ENCODE measurements at regions not wholly inside any gene's neighbourhood (a gene's known extent, or its start where the extent isn't known, plus 50 kb on each side); places are given as distances from the start of the nearest gene placed in this dataset.
"Not testable (repeated sequence)": the region's sequence is repeated elsewhere in the genome, so short reads cannot be mapped to it uniquely, and the experiment has no call there.

DNA sequence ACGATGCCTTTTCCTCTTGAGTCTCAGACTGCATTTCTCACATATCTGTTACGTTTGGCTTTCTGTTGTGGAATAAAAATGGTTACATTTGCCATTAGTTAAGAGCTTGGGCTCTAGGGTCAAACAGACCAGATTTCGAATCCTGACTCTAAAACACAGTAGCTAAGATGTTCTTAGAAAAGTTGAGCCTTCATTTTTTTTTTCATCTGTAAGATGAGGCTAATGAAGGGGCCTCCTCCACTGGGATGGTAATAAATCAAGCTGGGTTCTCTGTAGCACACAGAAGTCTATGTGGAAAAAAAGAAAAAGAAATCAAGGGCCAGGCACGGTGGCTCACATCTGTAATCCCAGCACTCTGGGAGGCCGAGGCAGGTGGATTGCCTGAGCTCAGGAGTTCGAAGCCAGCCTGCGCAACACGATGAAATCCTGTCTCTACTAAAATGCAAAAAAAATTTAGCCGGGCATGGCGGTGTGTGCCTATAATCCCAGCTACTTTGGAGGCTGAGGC, 49.9 kb upstream of the CAPRIN1 start:
- no peak for DNase-seq (ENCODE audit: low spot score)

DNA sequence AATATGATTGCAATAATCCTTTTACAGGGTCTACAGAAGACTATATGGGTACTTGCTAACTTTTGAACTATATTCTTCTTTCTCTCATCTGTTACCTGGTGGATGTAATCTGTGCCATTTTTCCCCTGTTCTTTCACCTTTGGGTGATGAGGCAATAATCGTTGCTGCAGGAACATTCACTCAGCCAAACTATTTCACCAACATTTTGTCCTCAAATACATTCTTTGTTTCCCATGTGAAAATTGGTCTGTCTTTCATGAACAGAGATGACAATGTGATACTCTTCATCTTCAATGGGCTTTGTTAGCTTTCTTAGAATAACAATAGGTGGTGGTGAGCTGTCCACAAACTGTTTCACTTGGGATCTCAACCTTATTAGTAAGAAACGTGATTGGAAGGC, 52.1 kb upstream of the CAPRIN1 start:
- no peak for DNase-seq (ENCODE audit: low spot score)

DNA sequence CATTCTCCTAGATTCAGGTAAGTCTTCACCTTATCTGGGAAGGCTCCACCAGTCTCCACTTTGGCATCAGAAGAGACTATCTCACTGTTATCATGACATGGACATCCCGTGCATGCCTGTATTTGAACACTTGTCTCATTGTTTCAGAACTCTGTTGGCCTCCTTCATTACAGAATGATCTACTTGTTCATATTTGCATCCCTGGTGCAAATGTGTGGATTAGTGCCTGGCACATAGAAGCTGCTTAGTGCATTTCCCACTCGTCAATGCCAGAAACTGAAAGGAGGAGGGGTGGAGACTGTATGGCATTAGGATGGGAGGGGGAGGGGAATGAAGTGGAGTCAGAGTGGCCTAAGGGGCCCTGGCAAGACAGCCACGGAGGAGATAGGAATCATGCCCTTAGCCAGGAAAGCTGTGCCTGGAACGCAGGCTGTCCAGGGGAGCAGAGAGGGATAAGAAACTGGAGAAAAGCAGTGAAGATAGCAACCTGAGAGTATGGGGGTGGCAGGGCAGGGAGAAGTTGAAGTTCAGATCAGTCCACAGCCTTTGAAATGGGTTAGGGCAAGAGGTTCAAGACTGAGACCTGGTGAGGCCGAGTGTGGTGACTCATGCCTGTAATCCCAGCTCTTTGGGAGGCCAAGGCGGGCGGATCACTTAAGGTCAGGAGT, 53.8 kb upstream of the CAPRIN1 start:
- DNase-seq (ENCODE audit: low spot score): no peak

DNA sequence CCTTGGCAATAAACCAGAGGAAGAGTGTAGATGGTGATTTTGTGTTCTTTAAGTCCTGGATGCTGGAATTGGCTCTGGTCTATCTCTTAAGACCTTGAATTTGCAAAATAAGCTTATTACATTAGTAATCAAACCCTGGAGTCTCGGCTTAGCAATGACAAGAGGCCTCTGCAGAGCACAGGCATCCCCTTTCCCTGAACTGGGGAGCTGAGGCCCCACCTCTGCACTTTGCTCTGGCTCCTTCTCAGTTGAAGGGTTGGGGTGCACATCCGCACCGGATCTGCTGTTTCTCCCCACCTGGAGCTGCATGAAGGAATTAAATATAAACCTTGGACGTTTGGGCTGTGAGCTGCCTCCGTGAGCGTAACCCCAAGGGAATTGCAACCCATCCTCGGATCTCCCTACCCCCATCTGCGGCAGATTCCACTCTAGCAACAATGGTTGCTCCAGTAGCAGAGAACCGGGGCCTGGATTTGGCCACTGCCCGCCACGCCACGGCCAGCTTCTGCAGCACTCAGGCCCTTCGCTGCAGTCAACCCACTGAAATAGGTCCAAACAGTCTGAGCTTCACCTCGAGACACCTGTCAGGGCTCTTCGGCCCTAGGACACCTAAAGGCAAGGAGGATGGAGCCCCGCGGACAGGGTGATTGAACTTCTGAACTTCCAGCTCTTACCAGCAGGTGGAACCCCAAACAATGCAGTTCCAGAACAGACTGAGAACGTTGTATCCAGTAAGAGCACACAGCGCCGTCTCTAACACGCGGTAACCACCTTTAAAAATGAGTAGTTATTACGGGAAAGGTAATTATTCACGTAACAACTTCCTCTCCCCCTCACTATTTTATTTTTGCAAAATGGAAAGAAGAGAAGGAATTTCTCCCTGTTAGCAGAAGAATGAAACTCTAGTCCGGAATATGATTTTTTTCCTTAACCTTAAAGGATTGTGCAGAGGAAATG, 54.8 kb upstream of the CAPRIN1 start:
- DNase-seq (ENCODE audit: low spot score): peak; percentile 77

DNA sequence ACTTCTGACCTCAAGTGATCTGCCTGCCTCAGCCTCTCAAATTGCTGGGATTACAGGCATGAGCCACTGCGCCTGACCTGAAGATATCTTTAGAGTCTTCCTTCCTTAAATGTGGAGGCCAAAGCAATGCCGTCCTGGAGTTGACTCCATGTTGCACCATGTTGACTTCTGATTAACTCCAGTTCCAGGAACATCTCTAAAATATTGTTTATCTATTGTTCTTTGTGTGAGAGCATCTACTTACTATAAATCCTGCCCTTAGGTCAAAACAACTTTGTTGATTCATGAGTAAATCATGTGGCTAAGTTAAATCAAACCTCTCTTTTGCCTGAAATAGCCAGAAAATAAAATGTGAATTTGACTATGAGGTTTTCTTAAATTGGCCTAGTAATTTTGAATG, 56.6 kb upstream of the CAPRIN1 start:
- DNase-seq (ENCODE audit: low spot score): no peak

DNA sequence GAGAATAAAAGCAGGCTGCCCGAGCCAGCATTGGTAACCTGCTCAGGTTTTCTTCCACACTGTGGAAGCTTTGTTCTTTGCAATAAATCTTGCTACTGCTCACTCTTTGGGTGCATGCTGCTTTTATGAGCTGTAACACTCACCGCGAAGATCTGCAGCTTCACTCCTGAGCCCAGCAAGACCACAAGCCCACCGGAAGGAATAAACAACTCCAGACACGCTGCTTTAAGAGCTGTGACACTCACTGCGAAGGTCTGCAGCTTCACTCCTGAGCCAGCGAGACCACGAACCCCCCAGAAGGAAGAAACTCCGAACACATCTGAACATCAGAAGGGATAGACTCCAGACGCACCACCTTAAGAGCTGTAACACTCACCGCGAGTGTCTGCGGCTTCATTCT, 60.4 kb upstream of the CAPRIN1 start:
- DNase-seq (ENCODE audit: low spot score): not testable (repeated sequence)

DNA sequence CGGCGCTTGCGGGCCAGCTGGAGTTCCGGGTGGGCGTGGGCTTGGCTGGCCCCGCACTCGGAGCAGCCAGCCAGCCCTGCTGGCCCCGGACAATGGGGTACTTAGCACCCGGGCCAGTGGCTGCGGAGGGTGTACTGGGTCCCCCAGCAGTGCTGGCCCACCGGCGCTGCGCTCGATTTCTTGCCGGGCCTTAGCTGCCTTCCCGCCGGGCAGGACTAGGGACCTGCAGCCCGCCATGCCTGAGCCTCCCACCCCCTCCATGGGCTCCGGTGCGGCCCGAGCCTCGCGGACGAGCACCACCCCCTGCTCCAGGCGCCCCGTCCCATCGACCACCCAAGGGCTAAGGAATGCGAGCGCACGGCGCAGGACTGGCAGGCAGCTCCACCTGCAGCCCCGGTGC, 61.4 kb upstream of the CAPRIN1 start:
- not testable (repeated sequence) for DNase-seq (ENCODE audit: low spot score)

DNA sequence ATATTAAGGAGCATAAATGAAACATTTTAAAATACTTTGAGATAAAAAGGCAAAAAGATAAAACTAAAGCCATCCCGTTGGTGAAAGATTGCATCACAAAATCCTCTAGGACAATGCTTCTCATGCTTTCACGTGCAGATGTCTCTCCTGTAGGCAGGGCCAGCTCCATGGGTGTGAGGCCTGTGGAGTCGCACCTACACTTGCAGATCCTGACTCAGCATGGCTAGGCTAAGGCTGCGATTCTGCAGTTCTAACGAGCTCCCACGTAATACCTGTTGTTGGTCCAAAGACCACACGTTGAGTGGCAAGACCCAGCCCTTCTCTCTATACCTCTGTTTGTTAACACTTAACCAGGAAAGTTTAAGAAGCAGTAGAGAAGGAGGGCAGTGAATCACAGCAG, 62.1 kb upstream of the CAPRIN1 start:
- DNase-seq (ENCODE audit: low spot score): no peak

DNA sequence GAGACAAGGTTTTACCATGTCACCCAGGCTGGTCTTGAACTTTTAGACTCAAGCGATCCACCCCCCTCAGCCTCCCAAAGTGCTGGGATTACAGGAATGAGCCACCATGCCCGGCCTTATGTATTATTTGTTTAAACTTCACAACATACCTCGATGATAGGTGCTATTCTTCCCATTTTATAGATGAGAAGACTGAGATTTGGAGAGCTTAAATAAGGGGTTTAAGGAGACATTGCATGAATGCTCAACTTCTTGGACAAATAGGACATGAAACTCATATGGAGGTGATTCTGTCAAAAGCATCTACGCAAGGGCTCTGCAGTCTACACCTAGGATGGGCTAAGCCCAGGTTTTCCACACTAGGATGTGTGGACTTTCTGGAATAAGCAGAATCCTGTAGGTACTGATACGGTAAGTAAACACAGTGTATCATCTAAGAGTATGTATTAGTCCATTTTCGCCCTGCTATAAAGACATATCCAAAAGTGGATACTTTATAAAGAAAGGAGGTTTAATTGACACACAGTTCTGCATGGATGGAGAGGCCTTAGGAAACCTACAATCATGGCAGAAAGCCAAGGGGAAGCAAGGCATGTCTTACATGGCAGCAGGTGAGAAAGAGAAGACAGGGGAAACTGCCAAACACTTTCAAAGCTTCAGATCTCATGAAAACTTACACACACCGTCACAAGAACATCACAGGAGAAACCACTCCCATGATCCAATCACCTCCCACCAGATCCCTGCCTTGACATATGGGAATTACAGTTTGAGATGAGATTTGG, 62.8 kb upstream of the CAPRIN1 start:
- DNase-seq (ENCODE audit: low spot score): no peak

DNA sequence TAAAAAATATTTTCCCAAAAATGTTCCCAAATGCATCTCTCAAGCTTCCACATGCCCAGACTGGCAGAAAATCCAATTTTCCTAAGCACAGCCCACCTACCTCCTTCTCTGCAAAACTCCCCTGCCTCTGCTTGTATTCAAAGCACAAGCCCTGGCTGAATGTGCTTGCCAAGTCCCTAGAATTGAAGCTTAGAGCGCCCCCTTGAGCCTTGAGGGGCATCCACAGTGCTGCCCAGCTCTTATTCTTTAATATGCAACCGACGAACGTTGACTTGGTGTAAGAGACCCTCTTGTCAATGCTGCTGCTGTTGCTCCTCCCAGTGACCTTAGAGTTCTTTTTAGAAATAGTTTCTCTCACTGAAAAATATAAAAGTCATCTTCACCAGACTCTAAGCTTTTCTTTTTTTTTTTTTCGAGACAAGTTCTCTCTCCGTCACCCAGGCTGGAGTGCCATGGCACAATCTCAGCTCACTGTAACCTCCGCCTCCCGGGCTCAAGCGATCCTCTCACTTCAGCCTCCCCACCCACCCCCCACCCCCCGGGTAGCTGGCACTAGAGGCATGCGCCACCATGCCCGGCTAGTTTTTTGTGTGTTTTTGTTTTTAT, 63.5 kb upstream of the CAPRIN1 start:
- DNase-seq (ENCODE audit: low spot score): peak; percentile 70

DNA sequence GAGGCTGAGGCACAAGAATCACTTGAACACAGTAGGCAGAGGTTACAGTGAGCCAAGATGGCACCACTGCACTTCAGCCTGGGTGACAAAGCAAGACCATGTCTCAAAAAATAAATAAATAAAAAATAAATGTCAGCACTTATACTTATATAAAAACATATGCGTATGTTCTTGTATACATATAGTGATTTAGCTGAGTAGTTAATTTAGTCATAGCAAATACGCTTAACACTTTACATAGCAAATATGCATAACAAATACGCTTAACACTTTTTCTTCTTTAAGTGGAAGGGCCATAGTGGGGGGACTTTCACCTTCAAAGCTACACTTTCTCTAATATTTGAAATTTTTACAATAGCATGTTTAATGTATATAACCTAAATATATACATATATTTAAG, 64.0 kb upstream of the CAPRIN1 start:
- no peak for DNase-seq (ENCODE audit: low spot score)

DNA sequence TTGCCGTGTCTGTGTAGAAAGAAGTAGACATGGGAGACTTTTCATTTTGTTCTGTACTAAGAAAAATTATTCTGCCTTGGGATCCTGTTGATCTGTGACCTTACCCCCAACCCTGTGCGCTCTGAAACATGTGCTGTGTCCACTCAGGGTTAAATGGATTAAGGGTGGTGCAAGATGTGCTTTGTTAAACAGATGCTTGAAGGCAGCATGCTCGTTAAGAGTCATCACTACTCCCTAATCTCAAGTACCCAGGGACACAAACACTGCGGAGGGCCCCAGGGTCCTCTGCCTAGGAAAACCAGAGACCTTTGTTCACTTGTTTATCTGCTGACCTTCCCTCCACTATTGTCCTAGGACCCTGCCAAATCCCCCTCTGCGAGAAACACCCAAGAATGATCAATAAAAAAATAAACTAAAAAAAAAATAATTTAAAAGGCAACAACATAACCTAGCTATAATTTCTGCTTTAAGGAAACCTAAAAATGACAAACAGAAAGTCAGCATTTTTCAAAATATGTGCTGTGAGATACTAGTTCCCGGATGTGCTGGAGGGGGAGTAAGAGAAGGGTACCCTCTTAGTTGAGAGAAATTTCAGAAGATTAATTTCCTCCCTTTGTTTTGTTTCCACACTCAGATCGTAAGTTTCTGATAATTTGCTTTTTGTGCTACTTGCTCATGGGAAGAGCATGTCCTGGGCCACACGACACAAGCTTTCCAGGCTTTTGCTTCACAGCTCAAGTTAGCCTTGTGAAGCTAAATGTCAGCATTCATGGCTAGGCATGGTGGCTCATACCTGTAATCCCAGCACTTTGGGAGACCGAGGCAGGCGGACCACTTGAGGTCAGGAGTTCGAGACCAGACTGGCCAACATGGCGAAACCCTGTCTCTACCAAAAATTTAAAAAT, 64.7 kb upstream of the CAPRIN1 start:
- not testable (repeated sequence) for DNase-seq (ENCODE audit: low spot score)

DNA sequence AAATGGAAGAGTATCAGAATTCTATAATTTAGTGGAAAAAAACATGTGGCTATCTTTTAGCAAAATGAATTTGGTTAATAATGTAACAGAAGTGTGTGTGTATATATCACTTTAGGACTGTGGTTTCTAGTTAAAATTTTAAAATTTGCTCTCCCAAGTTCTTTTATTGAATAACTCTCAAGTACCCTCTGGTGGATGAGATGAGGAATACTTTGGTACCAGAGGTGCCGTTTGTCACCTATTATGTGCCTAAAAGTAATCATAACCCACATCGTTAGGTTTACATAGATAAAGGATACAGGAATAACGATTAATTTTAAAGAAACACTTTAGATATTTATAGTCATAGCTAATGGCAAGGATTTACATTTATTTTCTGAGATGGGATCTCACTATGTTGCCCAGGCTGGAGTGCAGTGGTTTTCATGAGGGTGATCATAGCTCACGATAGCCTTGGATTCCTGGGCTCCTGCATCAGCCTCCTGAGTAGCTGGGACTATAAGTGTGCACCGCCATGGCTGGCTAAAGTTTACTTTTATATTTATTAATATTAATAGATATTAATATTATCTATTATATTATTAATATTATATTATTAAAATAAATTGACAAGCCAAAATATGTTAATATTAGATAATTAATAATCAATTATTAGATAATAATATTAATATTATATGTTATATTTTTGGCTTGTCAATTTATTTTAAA, 66.7 kb upstream of the CAPRIN1 start:
- no peak for DNase-seq (ENCODE audit: low spot score)

DNA sequence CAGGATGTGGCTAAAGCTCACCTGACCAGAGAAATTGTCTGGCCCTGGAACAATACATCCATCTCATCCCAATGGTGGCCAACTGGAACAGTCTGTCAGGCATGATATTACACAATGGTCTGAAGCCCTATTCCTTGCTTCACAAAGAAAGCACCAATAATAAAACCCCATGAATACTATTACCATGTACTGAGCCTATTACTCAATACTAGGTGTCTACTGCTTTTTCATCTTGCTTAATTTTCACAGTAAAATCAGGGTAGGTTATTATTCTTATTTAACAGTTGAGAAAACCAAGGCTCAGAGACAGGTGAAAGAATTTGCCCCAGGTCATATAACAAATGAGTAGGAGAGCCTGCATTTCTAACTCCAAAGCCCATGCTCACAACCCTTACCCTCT, 68.9 kb upstream of the CAPRIN1 start:
- no peak for DNase-seq (ENCODE audit: low spot score)

DNA sequence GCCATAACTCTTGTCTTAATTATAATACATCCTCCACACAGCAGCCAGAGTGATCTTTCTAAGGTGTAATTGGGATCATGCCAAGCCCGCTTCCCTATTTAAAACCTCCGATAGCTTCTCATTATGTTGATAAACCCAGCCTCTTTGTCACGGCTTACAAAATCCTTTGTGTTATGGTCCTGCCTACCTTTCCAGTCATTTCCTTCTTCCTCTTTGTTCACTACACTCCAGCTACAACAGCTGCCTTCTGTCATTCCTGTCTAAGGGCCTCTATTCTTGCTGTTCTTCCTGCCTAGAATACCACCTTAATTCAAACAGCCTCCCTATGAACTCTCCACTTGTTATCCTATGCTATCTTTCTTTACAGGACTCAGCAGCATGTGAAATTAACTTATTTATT, 70.6 kb upstream of the CAPRIN1 start:
- DNase-seq (ENCODE audit: low spot score): no peak

DNA sequence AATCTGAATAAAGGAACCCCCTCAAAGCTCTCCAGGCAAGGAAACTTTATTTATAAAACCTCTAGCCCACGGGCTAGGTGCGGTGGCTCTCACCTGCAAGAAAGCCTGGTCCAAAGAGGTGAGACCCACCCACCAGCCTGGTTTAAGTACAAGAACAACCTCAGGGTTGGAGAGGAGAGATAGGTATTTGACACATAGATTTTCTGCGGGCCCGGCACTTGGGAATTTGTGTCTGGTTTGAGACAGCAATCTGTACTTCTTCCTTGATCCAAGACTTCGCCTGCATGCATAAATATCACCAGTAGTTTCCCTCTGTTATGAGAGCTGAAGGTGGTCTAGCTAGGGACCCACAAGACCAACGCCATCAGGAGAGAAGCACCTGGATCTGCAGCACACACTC, 73.2 kb upstream of the CAPRIN1 start:
- DNase-seq (ENCODE audit: low spot score): no peak

DNA sequence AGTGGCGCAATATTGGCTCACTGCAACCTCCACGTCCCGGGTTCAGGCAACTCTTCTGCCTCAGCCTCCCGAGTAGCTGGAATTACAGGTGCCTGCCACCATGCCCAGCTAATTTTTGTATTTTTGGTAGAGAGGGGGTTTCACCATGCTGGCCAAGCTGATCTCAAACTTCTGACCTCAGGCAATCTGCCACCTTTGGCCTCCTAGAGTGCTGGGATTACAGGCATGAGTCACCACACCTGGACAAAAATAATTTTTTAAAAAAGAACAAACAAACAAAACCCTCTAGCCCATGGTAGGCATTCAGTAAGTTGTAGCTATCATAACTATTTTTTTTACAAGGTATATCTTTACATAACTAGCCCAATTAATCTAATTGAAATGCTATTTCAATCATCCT, 73.9 kb upstream of the CAPRIN1 start:
- DNase-seq (ENCODE audit: low spot score): no peak

DNA sequence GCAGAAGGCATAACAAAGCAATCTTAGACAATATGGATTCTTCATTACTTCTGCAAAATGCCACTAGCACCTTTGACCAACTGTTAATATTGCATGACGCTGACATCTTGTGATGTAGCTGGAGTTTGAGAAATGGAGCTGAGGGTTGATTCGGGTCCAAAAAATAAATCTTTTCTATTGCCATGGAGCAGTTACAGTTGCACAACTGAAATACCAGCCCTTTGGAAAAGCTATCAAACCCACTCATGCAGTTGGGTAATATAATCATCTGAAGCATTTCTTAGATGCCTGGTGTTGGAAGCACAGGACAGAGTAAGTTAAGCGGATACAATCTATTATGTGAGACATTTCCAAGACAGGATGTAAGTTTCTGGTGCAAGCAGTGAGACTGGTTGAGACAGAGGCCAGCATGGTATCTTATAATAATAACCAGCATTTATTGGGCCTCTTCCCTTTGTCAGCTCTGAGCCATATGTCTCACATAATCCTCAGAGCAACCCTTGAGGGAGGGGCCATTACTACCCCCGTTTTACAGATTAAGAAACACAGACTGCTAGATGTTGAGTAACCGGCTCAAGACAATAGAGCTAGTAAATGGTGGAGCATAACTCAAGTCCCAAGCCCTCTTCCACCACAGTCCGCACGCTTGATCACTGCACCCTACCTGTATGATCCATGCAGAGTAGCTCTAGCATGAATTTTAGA, 74.9 kb upstream of the CAPRIN1 start:
- DNase-seq (ENCODE audit: low spot score): no peak

DNA sequence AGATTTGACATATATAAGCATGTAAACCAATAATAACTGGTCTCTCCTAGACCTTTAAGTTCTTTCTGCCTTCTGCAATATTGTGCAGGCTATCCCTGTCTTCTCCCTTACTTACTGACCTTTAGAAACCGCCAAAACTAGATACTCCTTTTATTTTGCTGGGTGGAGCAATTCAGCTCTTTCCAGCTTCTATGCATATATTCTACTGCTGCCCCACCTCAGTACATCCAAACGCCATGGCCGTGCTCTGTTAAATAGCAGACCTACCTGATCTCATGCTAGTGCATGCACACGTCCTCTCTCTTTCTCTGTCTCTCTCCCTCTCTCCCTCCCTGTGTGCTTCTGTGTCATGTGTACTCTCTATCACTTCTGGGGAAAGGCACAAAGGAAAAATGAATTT, 76.7 kb upstream of the CAPRIN1 start:
- DNase-seq (ENCODE audit: low spot score): no peak

DNA sequence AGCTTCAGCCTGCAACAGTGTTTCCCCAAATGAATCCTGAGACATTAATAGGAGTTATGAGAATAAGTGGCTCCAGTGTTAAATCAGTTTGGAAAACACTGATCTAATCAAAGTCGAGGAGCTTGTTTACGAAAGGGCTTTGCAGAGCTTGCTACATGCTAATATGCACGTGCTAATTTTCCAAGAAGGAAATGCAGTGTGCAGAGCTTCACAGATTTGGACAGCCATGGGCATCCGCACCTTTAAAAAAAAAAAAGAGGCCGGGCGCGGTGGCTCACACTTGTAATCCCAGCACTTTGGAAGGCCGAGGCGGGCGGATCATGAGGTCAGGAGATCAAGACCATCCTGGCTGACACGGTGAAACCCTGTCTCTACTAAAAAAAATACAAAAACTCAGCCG, 79.7 kb upstream of the LMO2 start:
- DNase-seq (ENCODE audit: low spot score): not testable (repeated sequence)
